Effector CD8-positive, alpha-beta T cell (primary cell): ENCODE measurements at regions not wholly inside any gene's neighbourhood (a gene's known extent, or its start where the extent isn't known, plus 50 kb on each side); places are given as distances from the start of the nearest gene placed in this dataset.

Experiments
- DNase-seq: peaks from one replicate; lab custom pipeline; 2025; lab: John Stamatoyannopoulos, UW

GRCh38 chr21:15151385-15152103 is 86.7 kb upstream of the NRIP1 start:
- DNase-seq, result no peak

GRCh38 chr21:15152591-15152990 is 87.8 kb upstream of the NRIP1 start:
- DNase-seq, result no peak

- no peak for DNase-seq
Measured at GRCh38 chr21:15159382-15160020, 94.7 kb upstream of the NRIP1 start.

DNA sequence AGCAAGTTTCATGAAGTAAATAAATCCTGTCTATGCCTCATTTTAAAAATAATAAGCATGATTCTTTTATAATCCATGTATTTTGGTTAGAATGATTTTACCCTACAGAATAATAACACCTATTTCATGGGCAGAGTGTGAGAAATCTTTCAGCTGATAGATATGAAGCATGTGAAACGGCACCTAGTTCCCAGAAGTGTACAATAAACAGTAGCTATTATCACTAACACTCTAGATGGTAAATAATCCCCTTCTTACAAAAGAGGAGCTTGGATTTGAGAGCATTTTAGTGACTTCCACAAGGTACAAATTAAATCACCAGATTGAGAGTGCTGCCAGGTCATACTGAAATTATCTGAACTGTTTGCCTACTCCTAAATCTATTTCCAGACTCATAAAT is 95.3 kb upstream of the NRIP1 start:
- no peak for DNase-seq

GRCh38 chr21:15162921-15163320 is 98.1 kb upstream of the NRIP1 start:
- no peak for DNase-seq

DNA sequence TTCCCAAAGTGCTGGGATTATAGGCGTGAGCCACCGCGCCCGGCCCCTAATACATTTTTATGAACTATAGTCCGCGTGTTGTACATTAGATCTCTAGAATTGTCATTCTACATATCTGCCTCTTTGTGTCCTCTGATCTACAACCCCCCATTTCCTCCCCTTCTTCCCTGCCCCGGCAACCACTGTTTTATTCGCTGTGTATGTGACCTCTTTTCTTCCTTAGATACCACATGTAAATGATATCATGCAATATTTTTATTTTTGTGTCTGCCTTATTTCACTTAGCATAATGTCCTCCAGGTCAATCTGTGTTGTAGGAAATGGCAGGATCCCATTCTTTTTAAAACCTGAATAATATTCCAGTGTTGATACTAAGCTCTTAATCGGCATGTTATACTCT is 99.5 kb upstream of the NRIP1 start:
- no peak for DNase-seq

- no peak for DNase-seq
Measured at GRCh38 chr21:15164678-15165303, 100.0 kb upstream of the NRIP1 start.

DNA sequence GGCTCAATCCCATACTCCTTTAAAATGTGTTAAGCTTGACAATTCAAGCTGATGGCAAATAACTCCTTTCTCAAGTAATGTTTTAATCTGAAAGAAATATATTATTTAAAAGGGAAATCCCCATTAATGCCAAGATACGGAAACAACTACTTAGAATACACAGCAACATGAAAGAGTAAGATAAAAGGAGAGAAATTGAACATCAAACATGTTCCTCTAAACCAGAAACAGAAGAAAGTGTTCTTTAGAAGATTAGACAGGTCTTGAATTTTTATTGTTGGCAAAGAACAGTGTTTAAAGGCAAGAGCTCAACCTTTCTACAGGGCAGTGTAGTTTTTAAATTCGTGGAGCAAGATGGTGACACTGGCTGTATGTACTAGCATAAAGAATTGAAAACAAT is 105.8 kb upstream of the NRIP1 start:
- no peak for DNase-seq

- DNase-seq, result no peak
Measured at GRCh38 chr21:15171546-15171945, 106.7 kb upstream of the NRIP1 start.

GRCh38 chr21:15172963-15173362 is 108.2 kb upstream of the NRIP1 start:
- DNase-seq, result no peak

DNA sequence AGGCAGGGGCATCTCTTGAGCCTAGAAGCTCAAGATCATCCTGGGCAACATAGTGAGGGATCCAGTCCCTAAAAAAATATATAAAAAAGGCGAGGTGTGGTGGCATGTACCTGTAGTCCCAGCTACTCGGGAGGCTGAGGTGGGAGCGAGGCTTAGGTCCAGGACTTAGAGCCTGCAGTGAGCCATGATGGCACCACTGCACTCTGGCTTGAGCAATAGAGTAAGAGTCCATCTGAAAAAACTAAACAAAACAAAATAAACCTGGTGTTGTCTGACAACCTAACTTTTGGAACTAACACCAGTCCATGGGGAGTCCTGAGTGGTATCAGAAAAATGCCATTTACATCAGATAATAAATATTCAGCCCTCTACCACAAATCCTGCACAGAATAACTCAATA is 110.1 kb upstream of the NRIP1 start:
- DNase-seq, result no peak

- DNase-seq, result no peak
Measured at GRCh38 chr21:15182731-15183130, 117.9 kb upstream of the NRIP1 start.

DNA sequence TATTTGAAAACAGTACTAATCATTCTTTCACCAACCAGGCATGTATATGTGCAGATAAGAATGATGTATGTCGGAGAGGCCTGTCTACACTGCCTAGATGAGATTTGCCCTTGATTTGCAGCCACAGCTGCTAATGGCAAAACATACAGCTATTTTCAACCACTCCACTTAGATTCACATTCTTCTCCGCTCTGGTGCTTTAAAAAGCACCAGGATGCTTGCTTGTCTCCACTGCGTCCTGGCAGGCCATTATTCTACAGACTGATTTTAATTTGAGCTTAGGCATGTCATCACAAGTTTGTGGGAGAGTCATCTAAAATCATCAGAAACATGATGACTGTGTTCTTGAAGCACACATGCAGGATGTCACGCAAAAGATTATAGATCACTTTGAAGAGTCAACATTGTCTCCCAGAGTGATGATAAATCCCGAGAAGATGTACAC is 119.0 kb upstream of the NRIP1 start:
- no peak for DNase-seq

DNA sequence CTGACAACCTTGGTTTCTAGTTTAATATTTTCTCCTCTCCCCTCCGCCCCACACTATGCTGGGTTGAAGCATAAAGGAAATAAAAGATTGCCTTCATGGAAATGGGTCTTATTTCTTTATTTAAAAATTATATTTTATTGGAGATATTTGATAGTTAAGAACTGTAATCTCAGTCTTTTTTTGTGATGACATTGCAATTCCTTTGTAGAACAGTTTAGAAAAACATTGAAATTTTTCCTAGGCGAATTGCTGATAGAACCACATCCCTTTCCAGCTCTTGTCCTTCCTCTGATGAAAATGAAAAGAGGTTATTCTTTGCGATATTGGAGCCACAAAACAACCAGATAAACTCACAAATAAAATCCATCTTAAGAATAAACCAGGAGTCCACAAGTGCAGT is 125.6 kb upstream of the NRIP1 start:
- DNase-seq, result no peak

DNA sequence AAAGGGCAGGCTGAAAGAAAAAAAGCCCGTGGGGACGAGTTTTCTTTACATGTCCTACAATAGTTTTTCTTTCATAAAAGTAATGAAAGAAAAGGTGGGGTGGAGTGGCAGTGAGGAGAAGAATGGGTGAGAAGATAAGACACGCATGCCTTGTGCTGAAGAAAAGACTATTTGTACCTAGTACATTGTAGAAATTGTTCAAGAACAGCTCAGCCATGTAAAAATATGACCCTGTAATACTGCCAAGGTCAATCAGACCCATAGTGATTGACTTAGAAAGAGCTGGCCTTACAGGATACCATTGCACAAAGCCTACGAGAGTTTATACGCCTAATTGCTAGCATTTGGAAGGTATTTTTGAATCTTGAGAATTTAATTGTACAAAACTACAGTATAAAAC is 126.0 kb upstream of the NRIP1 start:
- DNase-seq, result no peak

DNA sequence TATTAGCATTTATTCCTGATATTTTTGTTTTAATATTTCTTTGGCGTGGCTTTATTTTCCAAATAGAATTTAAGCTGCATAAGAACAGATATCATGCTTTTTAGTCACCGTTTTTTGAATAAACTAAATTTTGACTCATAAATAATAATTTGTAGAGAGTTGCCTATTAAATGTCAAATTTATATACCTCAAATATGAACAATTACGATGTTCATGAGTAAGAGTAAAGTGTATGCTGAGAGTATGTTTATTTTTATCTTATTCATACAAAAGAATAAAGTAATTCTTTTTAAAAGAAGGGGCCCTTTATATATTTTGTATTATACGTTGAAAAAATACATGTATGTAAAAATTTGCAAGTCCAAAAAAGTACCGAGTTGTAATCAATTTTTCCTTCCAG is 126.5 kb upstream of the NRIP1 start:
- DNase-seq, result no peak

- no peak for DNase-seq
Measured at GRCh38 chr21:15192243-15192642, 127.4 kb upstream of the NRIP1 start.

DNA sequence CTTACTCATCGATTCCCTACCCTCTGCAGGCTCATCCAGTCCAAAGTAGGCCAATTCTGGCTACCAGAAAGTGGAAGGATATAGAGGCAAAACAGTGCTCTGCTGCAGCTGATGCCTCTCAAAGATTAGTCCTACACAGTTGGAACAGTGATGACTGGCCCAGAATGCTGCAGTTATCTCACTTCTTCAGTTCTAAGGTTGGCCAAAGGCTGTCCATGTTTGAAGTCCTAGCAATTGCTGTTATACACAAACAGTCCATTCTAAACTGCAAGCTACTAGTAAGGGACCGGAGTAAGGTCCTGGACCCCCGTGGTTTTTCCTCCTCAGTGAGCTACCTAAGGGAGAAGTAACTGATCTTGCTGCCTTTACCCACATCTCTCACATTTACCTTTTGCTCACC is 129.1 kb upstream of the NRIP1 start:
- DNase-seq, result no peak

DNA sequence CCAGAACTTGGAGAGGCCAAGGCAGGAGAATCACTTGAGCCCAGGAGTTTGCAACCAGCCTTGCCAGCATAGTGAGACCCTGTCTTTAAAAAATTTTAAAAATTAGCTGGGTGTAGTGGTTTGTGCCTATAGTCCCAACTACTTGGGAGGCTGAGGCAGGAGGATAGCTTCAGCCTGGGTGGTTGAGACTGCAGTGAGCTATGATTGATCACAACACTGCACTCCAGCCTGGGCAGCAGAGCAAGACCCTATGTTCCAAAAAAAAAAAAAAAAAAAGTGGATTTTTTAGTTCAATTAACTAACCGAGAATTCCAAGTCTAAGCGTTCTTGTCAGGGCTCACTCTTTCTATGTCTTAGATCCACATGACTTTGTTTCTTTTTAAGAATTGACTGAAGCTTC is 130.3 kb upstream of the NRIP1 start:
- no peak for DNase-seq

DNA sequence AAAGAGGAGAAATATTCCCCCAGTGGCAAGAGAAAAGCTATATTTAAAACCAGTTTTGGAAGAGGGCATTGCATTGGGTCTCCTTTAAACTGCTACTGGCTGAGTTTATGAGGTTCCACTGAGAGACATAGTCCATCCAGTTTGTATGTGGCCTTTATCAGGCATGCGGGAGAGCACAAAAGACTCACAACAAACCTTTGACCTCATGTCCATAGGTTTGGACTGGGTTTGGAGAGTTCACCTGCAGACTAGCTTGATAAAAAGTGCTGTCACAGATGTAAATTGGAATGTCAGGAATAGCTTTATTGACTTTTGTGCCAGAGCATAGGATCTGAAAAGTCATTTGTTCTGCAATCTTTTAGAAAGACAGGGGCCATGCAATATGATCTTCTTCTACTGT is 131.0 kb upstream of the NRIP1 start:
- no peak for DNase-seq

DNA sequence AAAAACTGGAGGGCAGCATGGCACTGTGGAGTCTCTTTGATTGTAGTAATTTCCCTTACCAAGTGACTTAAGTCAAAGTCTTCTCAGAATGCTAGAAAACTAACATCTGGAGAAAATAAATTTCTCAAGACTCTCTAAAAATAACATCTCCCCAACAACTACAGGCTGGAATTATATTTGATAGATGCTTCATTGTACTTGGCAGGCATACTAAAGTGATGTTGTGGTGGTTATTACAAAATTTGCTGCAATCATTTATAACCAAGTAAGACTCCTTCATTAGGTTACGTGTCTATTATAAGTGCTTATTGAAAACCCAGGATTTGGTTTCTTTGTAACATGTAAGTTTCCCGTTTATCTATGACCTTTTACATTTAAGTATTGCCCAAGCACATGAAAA is 132.9 kb upstream of the NRIP1 start:
- DNase-seq, result no peak

DNA sequence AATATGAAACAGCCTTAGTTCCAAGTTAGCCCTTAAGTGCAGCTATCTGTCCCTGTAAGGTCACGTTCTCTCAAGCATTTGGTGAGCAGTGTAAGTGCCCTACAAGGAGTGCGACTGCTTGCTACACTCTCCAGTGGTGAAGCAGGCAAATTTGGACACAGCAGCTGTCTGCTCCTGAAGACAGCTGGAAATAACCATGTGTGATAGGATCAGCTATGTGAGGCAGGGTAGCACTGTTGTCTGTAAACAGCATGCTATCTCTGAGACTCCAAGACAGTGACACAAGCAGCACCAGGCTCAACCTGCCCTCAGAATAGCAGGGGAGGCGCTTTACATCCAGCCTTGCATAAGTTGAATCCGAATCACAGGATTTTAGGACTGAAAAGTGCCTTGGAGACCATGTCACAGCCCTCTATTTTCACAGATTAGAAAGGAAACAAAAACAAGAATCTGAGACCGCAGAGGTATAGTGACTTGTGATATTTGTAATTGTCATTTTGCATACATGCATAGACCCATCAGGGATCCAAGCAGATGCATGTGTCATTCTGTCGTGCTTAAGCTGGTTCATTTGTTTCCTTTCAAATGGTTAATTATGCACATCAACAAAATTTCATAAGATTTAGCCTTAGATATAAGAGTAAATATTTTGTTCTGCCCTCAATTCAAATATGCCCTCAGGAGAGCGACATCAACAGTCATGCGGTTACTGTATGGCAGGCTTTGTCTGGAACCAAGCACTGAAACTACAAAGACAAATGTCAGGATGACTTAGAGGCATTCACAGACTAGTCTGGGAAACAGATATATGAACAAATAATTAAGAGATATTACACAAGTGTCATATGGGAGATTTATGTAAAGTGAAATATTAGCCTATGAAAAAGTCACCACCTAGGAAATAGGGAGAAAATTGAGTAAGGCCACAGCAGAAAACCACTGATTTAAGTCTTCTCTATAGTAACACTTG is 134.9 kb upstream of the NRIP1 start:
- no peak for DNase-seq
